ENCODE measurements at regions not wholly inside any gene's neighbourhood (a gene's known extent, or its start where the extent isn't known, plus 50 kb on each side); places are given as distances from the start of the nearest gene placed in this dataset.
"Not testable (repeated sequence)": the region's sequence is repeated elsewhere in the genome, so short reads cannot be mapped to it uniquely, and the experiment has no call there.

- not testable (repeated sequence) for H3K9ac ChIP-seq (ENCODE audit: low read length); H3K4me2 ChIP-seq (ENCODE audit: low read depth, low read length, poor library complexity, severe bottlenecking); H3K4me3 ChIP-seq (ENCODE audit: low read length); H3K27ac ChIP-seq (ENCODE audit: low read length); H3K4me1 ChIP-seq (ENCODE audit: low read length); H4K20me1 ChIP-seq (ENCODE audit: insufficient read depth, low read depth, low read length); H3K9me3 ChIP-seq (ENCODE audit: low read length); H3K36me3 ChIP-seq (ENCODE audit: insufficient read depth, low read length); H2AFZ ChIP-seq (ENCODE audit: low read length); H3K27me3 ChIP-seq (ENCODE audit: low read length); H3K79me2 ChIP-seq (ENCODE audit: low read length); DNase-seq; H3K9me2 ChIP-seq (replicated peaks; ENCODE audit: insufficient read depth, low read length)
Observed at GRCh38 chr6:133812446-133812845, 76.5 kb upstream of the TCF21 start.

- H3K27ac ChIP-seq (ENCODE audit: low read length), result no peak overlapping the region
- no peak overlapping the region for H3K4me2 ChIP-seq (ENCODE audit: low read depth, low read length, poor library complexity, severe bottlenecking)
- H4K20me1 ChIP-seq (ENCODE audit: insufficient read depth, low read depth, low read length), result no peaks in the 10 kb centered on the region
- no peaks in the 10 kb centered on the region for H3K4me1 ChIP-seq (ENCODE audit: low read length)
- H3K36me3 ChIP-seq (ENCODE audit: insufficient read depth, low read length), result no peaks in the 10 kb centered on the region
- no peak for DNase-seq
- no peak overlapping the region for H3K9ac ChIP-seq (ENCODE audit: low read length)
- H3K9me2 ChIP-seq (replicated peaks; ENCODE audit: insufficient read depth, low read length), result no peaks in the 10 kb centered on the region
- H3K4me3 ChIP-seq (ENCODE audit: low read length), result no peak overlapping the region
- H3K79me2 ChIP-seq (ENCODE audit: low read length), result no peaks in the 10 kb centered on the region
- H3K9me3 ChIP-seq (ENCODE audit: low read length), result no peaks in the 10 kb centered on the region
- no peaks in the 10 kb centered on the region for H3K27me3 ChIP-seq (ENCODE audit: low read length)
- H2AFZ ChIP-seq (ENCODE audit: low read length), result no peak overlapping the region
Observed at GRCh38 chr6:133814238-133814637, 74.7 kb upstream of the TCF21 start.

- Histone ChIP-seq H3K36me3 (ENCODE audit: insufficient read depth, low read length) (no peaks in the 10 kb centered on the region), H3K27ac (ENCODE audit: low read length) (no peak overlapping the region), H4K20me1 (ENCODE audit: insufficient read depth, low read depth, low read length) (no peaks in the 10 kb centered on the region), H3K4me1 (ENCODE audit: low read length) (no peaks in the 10 kb centered on the region), H3K4me3 (ENCODE audit: low read length) (no peak overlapping the region), H3K9me3 (ENCODE audit: low read length) (no peaks in the 10 kb centered on the region), H3K79me2 (ENCODE audit: low read length) (no peaks in the 10 kb centered on the region), H3K9ac (ENCODE audit: low read length) (no peak overlapping the region), H3K4me2 (ENCODE audit: low read depth, low read length, poor library complexity, severe bottlenecking) (no peak overlapping the region), H3K27me3 (ENCODE audit: low read length) (no peaks in the 10 kb centered on the region), H3K9me2 (replicated peaks; ENCODE audit: insufficient read depth, low read length) (no peaks in the 10 kb centered on the region), H2AFZ (ENCODE audit: low read length) (no peak overlapping the region)
- DNase-seq, result no peak
Observed at GRCh38 chr6:133814797-133815196, 74.1 kb upstream of the TCF21 start.

GRCh38 chr6:133815313-133815712, 73.6 kb upstream of the TCF21 start:
- H3K9me3 ChIP-seq (ENCODE audit: low read length), result no peaks in the 10 kb centered on the region
- no peaks in the 10 kb centered on the region for H3K79me2 ChIP-seq (ENCODE audit: low read length)
- no peak overlapping the region for H2AFZ ChIP-seq (ENCODE audit: low read length)
- no peak for DNase-seq
- H3K4me2 ChIP-seq (ENCODE audit: low read depth, low read length, poor library complexity, severe bottlenecking), result no peak overlapping the region
- H3K27me3 ChIP-seq (ENCODE audit: low read length), result no peaks in the 10 kb centered on the region
- no peak overlapping the region for H3K4me3 ChIP-seq (ENCODE audit: low read length)
- no peak overlapping the region for H3K27ac ChIP-seq (ENCODE audit: low read length)
- no peaks in the 10 kb centered on the region for H4K20me1 ChIP-seq (ENCODE audit: insufficient read depth, low read depth, low read length)
- H3K36me3 ChIP-seq (ENCODE audit: insufficient read depth, low read length), result no peaks in the 10 kb centered on the region
- no peaks in the 10 kb centered on the region for H3K4me1 ChIP-seq (ENCODE audit: low read length)
- H3K9me2 ChIP-seq (replicated peaks; ENCODE audit: insufficient read depth, low read length), result no peaks in the 10 kb centered on the region
- no peak overlapping the region for H3K9ac ChIP-seq (ENCODE audit: low read length)

- Histone ChIP-seq H3K9ac (ENCODE audit: low read length) (no peak overlapping the region), H3K4me1 (ENCODE audit: low read length) (no peaks in the 10 kb centered on the region), H3K4me3 (ENCODE audit: low read length) (no peak overlapping the region), H3K27ac (ENCODE audit: low read length) (no peak overlapping the region), H3K27me3 (ENCODE audit: low read length) (no peaks in the 10 kb centered on the region), H3K79me2 (ENCODE audit: low read length) (no peaks in the 10 kb centered on the region), H3K36me3 (ENCODE audit: insufficient read depth, low read length) (no peaks in the 10 kb centered on the region), H4K20me1 (ENCODE audit: insufficient read depth, low read depth, low read length) (no peaks in the 10 kb centered on the region), H3K9me3 (ENCODE audit: low read length) (no peaks in the 10 kb centered on the region), H2AFZ (ENCODE audit: low read length) (no peak overlapping the region), H3K4me2 (ENCODE audit: low read depth, low read length, poor library complexity, severe bottlenecking) (no peak overlapping the region), H3K9me2 (replicated peaks; ENCODE audit: insufficient read depth, low read length) (no peaks in the 10 kb centered on the region)
- DNase-seq, result no peak
Observed at GRCh38 chr6:133816171-133816570, 72.7 kb upstream of the TCF21 start.

GRCh38 chr6:133817460-133818047, 71.4 kb upstream of the TCF21 start:
- H3K79me2 ChIP-seq (ENCODE audit: low read length), result no peaks in the 10 kb centered on the region
- no peaks in the 10 kb centered on the region for H3K36me3 ChIP-seq (ENCODE audit: insufficient read depth, low read length)
- H3K9me3 ChIP-seq (ENCODE audit: low read length), result no peaks in the 10 kb centered on the region
- no peaks in the 10 kb centered on the region for H3K4me1 ChIP-seq (ENCODE audit: low read length)
- H3K27me3 ChIP-seq (ENCODE audit: low read length), result no peaks in the 10 kb centered on the region
- H3K27ac ChIP-seq (ENCODE audit: low read length), result no peak overlapping the region
- no peak overlapping the region for H3K9ac ChIP-seq (ENCODE audit: low read length)
- H4K20me1 ChIP-seq (ENCODE audit: insufficient read depth, low read depth, low read length), result no peaks in the 10 kb centered on the region
- H3K4me2 ChIP-seq (ENCODE audit: low read depth, low read length, poor library complexity, severe bottlenecking), result no peak overlapping the region
- no peaks in the 10 kb centered on the region for H3K9me2 ChIP-seq (replicated peaks; ENCODE audit: insufficient read depth, low read length)
- DNase-seq, result peak; percentile 84
- H3K4me3 ChIP-seq (ENCODE audit: low read length), result no peak overlapping the region
- H2AFZ ChIP-seq (ENCODE audit: low read length), result no peak overlapping the region

- H4K20me1 ChIP-seq (ENCODE audit: insufficient read depth, low read depth, low read length), result no peaks in the 10 kb centered on the region
- no peaks in the 10 kb centered on the region for H3K79me2 ChIP-seq (ENCODE audit: low read length)
- H3K9me2 ChIP-seq (replicated peaks; ENCODE audit: insufficient read depth, low read length), result no peaks in the 10 kb centered on the region
- no peak for DNase-seq
- H3K36me3 ChIP-seq (ENCODE audit: insufficient read depth, low read length), result no peaks in the 10 kb centered on the region
- H3K4me1 ChIP-seq (ENCODE audit: low read length), result no peaks in the 10 kb centered on the region
- no peaks in the 10 kb centered on the region for H3K9me3 ChIP-seq (ENCODE audit: low read length)
- no peak overlapping the region for H3K9ac ChIP-seq (ENCODE audit: low read length)
- H3K27ac ChIP-seq (ENCODE audit: low read length), result no peak overlapping the region
- no peaks in the 10 kb centered on the region for H3K27me3 ChIP-seq (ENCODE audit: low read length)
- no peak overlapping the region for H3K4me2 ChIP-seq (ENCODE audit: low read depth, low read length, poor library complexity, severe bottlenecking)
- H3K4me3 ChIP-seq (ENCODE audit: low read length), result no peak overlapping the region
- no peak overlapping the region for H2AFZ ChIP-seq (ENCODE audit: low read length)
Observed at GRCh38 chr6:133818320-133818719, 70.6 kb upstream of the TCF21 start.

- DNase-seq, result no peak
- Histone ChIP-seq H3K9me2 (replicated peaks; ENCODE audit: insufficient read depth, low read length) (no peaks in the 10 kb centered on the region), H3K4me2 (ENCODE audit: low read depth, low read length, poor library complexity, severe bottlenecking) (no peak overlapping the region), H3K36me3 (ENCODE audit: insufficient read depth, low read length) (no peaks in the 10 kb centered on the region), H3K27me3 (ENCODE audit: low read length) (no peaks in the 10 kb centered on the region), H3K27ac (ENCODE audit: low read length) (no peak overlapping the region), H3K9ac (ENCODE audit: low read length) (no peak overlapping the region), H2AFZ (ENCODE audit: low read length) (no peak overlapping the region), H3K4me3 (ENCODE audit: low read length) (no peak overlapping the region), H3K9me3 (ENCODE audit: low read length) (no peaks in the 10 kb centered on the region), H3K79me2 (ENCODE audit: low read length) (no peaks in the 10 kb centered on the region), H3K4me1 (ENCODE audit: low read length) (no peaks in the 10 kb centered on the region), H4K20me1 (ENCODE audit: insufficient read depth, low read depth, low read length) (no peaks in the 10 kb centered on the region)
Observed at GRCh38 chr6:133820208-133820607, 68.7 kb upstream of the TCF21 start.

GRCh38 chr6:133827766-133828165, 61.1 kb upstream of the TCF21 start:
- Histone ChIP-seq H3K27ac (ENCODE audit: low read length) (no peak overlapping the region), H3K9me2 (replicated peaks; ENCODE audit: insufficient read depth, low read length) (no peaks in the 10 kb centered on the region), H3K79me2 (ENCODE audit: low read length) (no peaks in the 10 kb centered on the region), H3K9me3 (ENCODE audit: low read length) (no peaks in the 10 kb centered on the region), H3K27me3 (ENCODE audit: low read length) (no peaks in the 10 kb centered on the region), H4K20me1 (ENCODE audit: insufficient read depth, low read depth, low read length) (no peaks in the 10 kb centered on the region), H3K4me2 (ENCODE audit: low read depth, low read length, poor library complexity, severe bottlenecking) (no peak overlapping the region), H3K9ac (ENCODE audit: low read length) (no peak overlapping the region), H3K36me3 (ENCODE audit: insufficient read depth, low read length) (no peaks in the 10 kb centered on the region), H3K4me1 (ENCODE audit: low read length) (no peaks in the 10 kb centered on the region), H2AFZ (ENCODE audit: low read length) (no peak overlapping the region), H3K4me3 (ENCODE audit: low read length) (no peak overlapping the region)
- DNase-seq, result no peak

Measured in Karpas-422 (cell line).